H1 (cell line): ENCODE measurements at regions not wholly inside any gene's neighbourhood (a gene's known extent, or its start where the extent isn't known, plus 50 kb on each side); places are given as distances from the start of the nearest gene placed in this dataset.

Experiments
- CTCF ChIA-PET: fragments of 300-600 bp; sonication (Branson Sonifier 250); formaldehyde crosslinking; loops from one replicate; lab custom pipeline; 2021; ENCODE audit not compliant: partially characterized antibody; lab: Charles Lee
- POLR2A ChIA-PET: fragments of 300-600 bp; sonication (Branson Sonifier 250); formaldehyde crosslinking; loops from one replicate; lab custom pipeline; 2021; ENCODE audit warnings: inconsistent platforms; ENCODE audit not compliant: partially characterized antibody; lab: Charles Lee
- DNase-seq, 2 experiments: peaks; one replicate each; pipeline versions ENCODE4 v3.0.0 to v3.0.0-alpha.2; 2010 to 2022; ENCODE audit warnings: low spot score in 2 of 2, low read depth in 1 of 2, mixed read lengths in 1 of 2
- FAIRE-seq: peaks from 2 replicates; lab custom pipeline; 2011; peaks lifted over from hg19 to GRCh38; lab: Jason Lieb, UNC
- H2AFZ ChIP-seq: 2 replicates; pipeline ENCODE4 v1.8.1; 2012; ENCODE audit warnings: low read length, inconsistent platforms
- H2AK5ac ChIP-seq: 2 replicates; pipeline ENCODE4 v1.6.1; 2013; ENCODE audit warnings: low read depth, low read length
- H2BK120ac ChIP-seq: replicated peaks from 2 replicates; pipeline ENCODE3; 2013; ENCODE audit warnings: low read depth, low read length, inconsistent platforms
- H2BK12ac ChIP-seq: 2 replicates; pipeline ENCODE4 v1.6.1; 2013; ENCODE audit warnings: low read depth, low read length
- H2BK15ac ChIP-seq: 2 replicates; pipeline ENCODE4 v1.6.1; 2013; ENCODE audit warnings: low read length
- H2BK20ac ChIP-seq: 2 replicates; pipeline ENCODE4 v1.6.1; 2013; ENCODE audit warnings: low read length
- H2BK5ac ChIP-seq: 2 replicates; pipeline ENCODE4 v1.6.1; 2013; ENCODE audit warnings: low read depth, low read length
- H3K14ac ChIP-seq: 2 replicates; pipeline ENCODE4 v1.6.1; 2013; ENCODE audit warnings: inconsistent platforms; ENCODE audit not compliant: insufficient read length
- H3K18ac ChIP-seq: 2 replicates; pipeline ENCODE4 v1.6.1; 2013; ENCODE audit warnings: low read length; ENCODE audit errors: extremely low read depth
- H3K23ac ChIP-seq: 2 replicates; pipeline ENCODE4 v1.6.1; 2013; ENCODE audit warnings: inconsistent platforms; ENCODE audit not compliant: insufficient read length
- H3K23me2 ChIP-seq: 2 replicates; pipeline ENCODE4 v1.6.1; 2013; ENCODE audit warnings: low read depth, low read length
- H3K27ac ChIP-seq: 2 replicates; pipeline ENCODE4 v1.6.1; 2011; ENCODE audit warnings: low read depth, low read length, inconsistent platforms
- H3K27me3 ChIP-seq, 4 experiments: replicated peaks in 1 of 4; 1 replicate in 1 of 4; 2 replicates in 3 of 4; pipeline versions ENCODE4 v1.6.1 to v1.8.1; 2011 to 2013; ENCODE audit warnings: low read length in 3 of 4, mild to moderate bottlenecking in 3 of 4, inconsistent platforms in 2 of 4, mixed read lengths in 2 of 4, moderate library complexity in 1 of 4; ENCODE audit not compliant: control insufficient read depth in 3 of 4, insufficient read depth in 3 of 4; ENCODE audit errors: extremely low read depth in 1 of 4
- H3K36me3 ChIP-seq, 4 experiments: 2 replicates each; pipeline versions ENCODE4 v1.6.1 to v1.8.1; 2011 to 2013; ENCODE audit warnings: mild to moderate bottlenecking in 4 of 4, low read length in 3 of 4, moderate library complexity in 2 of 4, control low read depth in 1 of 4, inconsistent platforms in 1 of 4; ENCODE audit not compliant: insufficient read depth in 4 of 4, control insufficient read depth in 2 of 4
- H3K4ac ChIP-seq: replicated peaks from 2 replicates; pipeline ENCODE3; 2013; ENCODE audit warnings: low read length, low read depth, mixed read lengths, inconsistent platforms; ENCODE audit not compliant: insufficient read length
- H3K4me1 ChIP-seq, 4 experiments: replicated peaks in 1 of 4; 1 replicate in 1 of 4; 2 replicates in 3 of 4; pipeline versions ENCODE4 v1.6.1 to v1.8.1; 2011 to 2013; ENCODE audit warnings: low read length in 3 of 4, inconsistent platforms in 2 of 4, mixed read lengths in 1 of 4; ENCODE audit not compliant: insufficient read depth in 4 of 4, control insufficient read depth in 3 of 4
- H3K4me2 ChIP-seq, 2 experiments: 2 replicates each; pipeline versions ENCODE4 v1.6.1 to v1.8.1; 2011 to 2013; ENCODE audit warnings: low read depth in 2 of 2, low read length in 2 of 2, control low read depth in 1 of 2, inconsistent platforms in 1 of 2, mild to moderate bottlenecking in 1 of 2; ENCODE audit not compliant: insufficient read depth in 1 of 2
- H3K4me3 ChIP-seq, 4 experiments: fragments of 200-600, 300-600 bp in 1 of 4; sonication (generic), shearing (Covaris generic), sonication (Bioruptor Twin) in 1 of 4; 2 replicates each; pipeline versions ENCODE4 v1.5.1 to v1.8.1; 2011 to 2016; ENCODE audit warnings: low read length in 4 of 4, low read depth in 3 of 4, control low read depth in 2 of 4, inconsistent platforms in 2 of 4, mild to moderate bottlenecking in 2 of 4, mixed read lengths in 1 of 4, moderate library complexity in 1 of 4; ENCODE audit not compliant: insufficient read depth in 2 of 4; ENCODE audit errors: extremely low read depth in 1 of 4
- H3K56ac ChIP-seq: replicated peaks from 2 replicates; pipeline ENCODE3; 2013; ENCODE audit warnings: low read depth, mild to moderate bottlenecking, mixed read lengths, low read length, inconsistent platforms; ENCODE audit not compliant: insufficient read length
- H3K79me1 ChIP-seq: 2 replicates; pipeline ENCODE4 v1.6.1; 2013; ENCODE audit warnings: low read depth, low read length, control low read depth
- H3K79me2 ChIP-seq, 2 experiments: 2 replicates each; pipeline versions ENCODE4 v1.6.1 to v1.8.1; 2012 to 2013; ENCODE audit warnings: low read length in 2 of 2, mild to moderate bottlenecking in 2 of 2, inconsistent platforms in 1 of 2; ENCODE audit not compliant: insufficient read depth in 2 of 2, control insufficient read depth in 1 of 2
- H3K9ac ChIP-seq, 4 experiments: replicated peaks in 1 of 4; 1 replicate in 1 of 4; 2 replicates in 3 of 4; pipeline versions ENCODE4 v1.6.1 to v1.8.1; 2011 to 2013; ENCODE audit warnings: low read depth in 3 of 4, low read length in 3 of 4, control low read depth in 2 of 4, mild to moderate bottlenecking in 2 of 4, moderate library complexity in 2 of 4, inconsistent platforms in 1 of 4; ENCODE audit errors: extremely low read depth in 1 of 4
- H3K9me3 ChIP-seq, 2 experiments: 2 replicates each; pipeline versions ENCODE4 v1.6.1 to v1.8.1; 2012 to 2013; ENCODE audit warnings: mild to moderate bottlenecking in 2 of 2, moderate library complexity in 2 of 2, control low read depth in 1 of 2, inconsistent platforms in 1 of 2, low read depth in 1 of 2, low read length in 1 of 2, mixed read lengths in 1 of 2; ENCODE audit not compliant: insufficient read depth in 2 of 2
- H4K20me1 ChIP-seq, 2 experiments: replicated peaks in 1 of 2; 2 replicates each; pipeline versions ENCODE3 to v1.8.1; 2011 to 2013; ENCODE audit warnings: inconsistent platforms in 2 of 2, low read length in 2 of 2, mild to moderate bottlenecking in 1 of 2; ENCODE audit not compliant: insufficient read depth in 2 of 2, control insufficient read depth in 1 of 2
- H4K5ac ChIP-seq: 2 replicates; pipeline ENCODE4 v1.6.1; 2013; ENCODE audit warnings: low read length, low read depth, mixed read lengths, inconsistent platforms; ENCODE audit not compliant: insufficient read length
- H4K8ac ChIP-seq: 2 replicates; pipeline ENCODE4 v1.8.0; 2013; ENCODE audit warnings: mild to moderate bottlenecking, moderate library complexity, low read length, inconsistent platforms; ENCODE audit not compliant: insufficient read depth; ENCODE audit errors: extremely low read depth
- H4K91ac ChIP-seq: replicated peaks from 2 replicates; pipeline ENCODE3; 2013; ENCODE audit warnings: low read length, mixed read lengths, inconsistent platforms; ENCODE audit not compliant: insufficient read length
- ATF3 ChIP-seq: IDR thresholded peaks from 2 replicates; pipeline ENCODE4 v1.6.1; 2011; ENCODE audit warnings: low read depth, mild to moderate bottlenecking, low read length; ENCODE audit not compliant: insufficient read depth
- CHD1 ChIP-seq: IDR thresholded peaks from 2 replicates; pipeline ENCODE4 v1.6.1; 2012; ENCODE audit warnings: low read depth, low read length, improper control_type of control experiment
- CHD2 ChIP-seq: IDR thresholded peaks from 2 replicates; pipeline ENCODE4 v1.6.1; 2012; ENCODE audit warnings: low read length, improper control_type of control experiment
- EP300 ChIP-seq, 2 experiments: IDR thresholded peaks; 1 replicate in 1 of 2; 2 replicates in 1 of 2; pipeline ENCODE4 v1.6.1; 2011 to 2012; ENCODE audit warnings: low read depth in 2 of 2, low read length in 2 of 2, mild to moderate bottlenecking in 2 of 2, borderline replicate concordance in 1 of 2, inconsistent platforms in 1 of 2, moderate library complexity in 1 of 2
- EZH2 ChIP-seq: fragments of 200-600 bp; sonication (generic); IDR thresholded peaks from 2 replicates; pipeline ENCODE4 v1.7.1; 2012; ENCODE audit warnings: low read depth, mild to moderate bottlenecking, moderate library complexity, low read length, inconsistent platforms; ENCODE audit not compliant: severe bottlenecking
- GTF2F1 ChIP-seq: IDR thresholded peaks from 2 replicates; pipeline ENCODE4 v1.6.1; 2012; ENCODE audit warnings: low read depth, low read length, improper control_type of control experiment, borderline replicate concordance
- KDM5A ChIP-seq: fragments of 200-600 bp; IDR thresholded peaks from 2 replicates; pipeline ENCODE4 v1.7.1; 2012; ENCODE audit warnings: mild to moderate bottlenecking, low read length, inconsistent platforms, mixed read lengths
- NRF1 ChIP-seq: IDR thresholded peaks from 2 replicates; pipeline ENCODE4 v1.6.1; 2011; ENCODE audit warnings: mild to moderate bottlenecking, low read depth, low read length, improper control_type of control experiment
- RAD21 ChIP-seq, 2 experiments: IDR thresholded peaks in 1 of 2; conservative IDR thresholded peaks in 1 of 2; 2 replicates each; pipeline ENCODE4 v1.6.1; 2011; ENCODE audit warnings: low read depth in 2 of 2, low read length in 2 of 2, improper control_type of control experiment in 1 of 2, inconsistent platforms in 1 of 2, mild to moderate bottlenecking in 1 of 2, moderate library complexity in 1 of 2
- RFX5 ChIP-seq: IDR thresholded peaks from 2 replicates; pipeline ENCODE4 v1.6.1; 2011; ENCODE audit warnings: low read depth, low read length, improper control_type of control experiment, borderline replicate concordance
- SIX5 ChIP-seq: IDR thresholded peaks from 2 replicates; pipeline ENCODE4 v1.6.1; 2011; ENCODE audit warnings: mild to moderate bottlenecking, low read depth, low read length
- TEAD4 ChIP-seq: IDR thresholded peaks from 2 replicates; pipeline ENCODE4 v1.6.1; 2012; ENCODE audit warnings: low read depth, low read length, inconsistent platforms, mixed read lengths
- YY1 ChIP-seq: IDR thresholded peaks from 2 replicates; pipeline ENCODE4 v1.6.1; 2011; ENCODE audit warnings: low read depth, mild to moderate bottlenecking, low read length
- WGBS, 2 experiments: shearing (Covaris generic) in 1 of 2; methylation state at CpG; one replicate each; pipeline versions ENCODE4 v1.1.6 to v1.1.7; 2013 to 2015; ENCODE audit warnings: low lambda C conversion rate in 2 of 2, mixed read lengths in 2 of 2, inconsistent platforms in 1 of 2, low coverage in 1 of 2, missing lambda C conversion rate in 1 of 2; ENCODE audit not compliant: insufficient replicate concordance in 2 of 2, insufficient coverage in 1 of 2, insufficient read length in 1 of 2; ENCODE audit errors: extremely low coverage in 1 of 2, missing lambda C conversion rate in 1 of 2; 5-methylcytosine and 5-hydroxymethylcytosine counted together

GRCh38 chr10:120115959-120116358, 223.4 kb downstream of the SEC23IP start:
- no peak overlapping the region; the same call in 1 of the 2 replicates for H2BK15ac ChIP-seq
- H2BK20ac ChIP-seq = no peak overlapping the region
- no peak overlapping the region for H4K8ac ChIP-seq
- H4K5ac ChIP-seq = no peak overlapping the region
- H3K4me3 ChIP-seq = no peak overlapping the region
- no peaks in the 10 kb centered on the region for H3K36me3 ChIP-seq
- no peak overlapping the region for H3K4me2 ChIP-seq
- H3K23me2 ChIP-seq = no peaks in the 10 kb centered on the region
- H2AFZ ChIP-seq = peak overlapping the region; percentile 43; the same call in 1 of the 2 replicates
- WGBS, 2 experiments = 84% methylated on average over 6 of the region's 6 CpGs; no CpG with 5 or more reads in 1 of the 2 experiments
- ChIA-PET CTCF (interaction anchor here (0.6 kb wide), 1 partner anchor 71 kb away, joined by 3 read pairs; no protein-coding TSS in a partner anchor), POLR2A (no interaction called here)
- TF ChIP-seq RFX5 (no peak), NRF1 (no peak), EP300 (IDR thresholded peaks at IDR 0.05; ENCODE audit: borderline replicate concordance in 1 of 2, low read depth in 2 of 2, low read length in 2 of 2) (no peak), KDM5A (no peak), TEAD4 (no peak), SIX5 (no peak), CHD2 (no peak), GTF2F1 (no peak), YY1 (no peak), ATF3 (no peak), RAD21 (IDR thresholded peaks at IDR 0.05 in 1 of 2, conservative IDR thresholded peaks at IDR 0.05 in 1 of 2; ENCODE audit: low read depth in 2 of 2, low read length in 2 of 2) (no peak), EZH2 (no peak), CHD1 (no peak)
- no peak overlapping the region for H2BK12ac ChIP-seq
- no peak overlapping the region for H4K91ac ChIP-seq
- no peak overlapping the region for H3K14ac ChIP-seq
- H3K79me2 ChIP-seq = no peaks in the 10 kb centered on the region
- no peaks in the 10 kb centered on the region for H3K27me3 ChIP-seq
- no peak overlapping the region for H3K56ac ChIP-seq
- H3K27ac ChIP-seq = no peak overlapping the region
- no peaks in the 10 kb centered on the region for H4K20me1 ChIP-seq
- no peak overlapping the region for H3K18ac ChIP-seq
- FAIRE-seq (no peak), DNase-seq (no peak)
- H3K4ac ChIP-seq = no peak overlapping the region
- H2AK5ac ChIP-seq = no peak overlapping the region
- no peak overlapping the region for H2BK5ac ChIP-seq
- H3K4me1 ChIP-seq = no peaks in the 10 kb centered on the region
- H2BK120ac ChIP-seq = no peak overlapping the region
- no peak overlapping the region for H3K23ac ChIP-seq
- H3K79me1 ChIP-seq = no peaks in the 10 kb centered on the region
- H3K9me3 ChIP-seq = no peaks in the 10 kb centered on the region
- no peak overlapping the region for H3K9ac ChIP-seq
